AG20443 (cell line): ENCODE measurements at regions not wholly inside any gene's neighbourhood (a gene's known extent, or its start where the extent isn't known, plus 50 kb on each side); places are given as distances from the start of the nearest gene placed in this dataset.

Source experiments
- DNase-seq: peaks from one replicate; pipeline ENCODE4 v3.0.0; 2012; ENCODE audit warnings: low spot score, mixed read lengths

DNA sequence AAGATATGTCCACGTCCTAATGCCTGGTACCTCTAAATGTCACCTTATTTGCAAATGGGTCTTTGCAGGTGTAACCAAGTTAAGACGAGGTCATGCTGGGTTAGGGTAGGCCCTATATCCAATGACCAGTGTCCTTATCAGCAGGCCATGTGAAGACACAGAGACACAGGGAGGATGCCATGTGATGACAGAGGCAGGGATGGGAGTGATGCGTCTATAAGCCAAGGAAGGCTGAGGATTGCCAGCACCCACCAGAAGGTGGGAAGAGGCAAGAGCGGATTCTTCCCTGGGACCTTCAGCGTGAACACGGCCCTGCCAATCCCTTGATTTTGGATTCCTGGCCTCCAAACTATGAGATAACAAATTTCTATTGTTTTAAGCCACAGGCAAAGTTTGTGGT is 123.4 kb upstream of the CXCL14 start:
- DNase-seq: no peak

DNA sequence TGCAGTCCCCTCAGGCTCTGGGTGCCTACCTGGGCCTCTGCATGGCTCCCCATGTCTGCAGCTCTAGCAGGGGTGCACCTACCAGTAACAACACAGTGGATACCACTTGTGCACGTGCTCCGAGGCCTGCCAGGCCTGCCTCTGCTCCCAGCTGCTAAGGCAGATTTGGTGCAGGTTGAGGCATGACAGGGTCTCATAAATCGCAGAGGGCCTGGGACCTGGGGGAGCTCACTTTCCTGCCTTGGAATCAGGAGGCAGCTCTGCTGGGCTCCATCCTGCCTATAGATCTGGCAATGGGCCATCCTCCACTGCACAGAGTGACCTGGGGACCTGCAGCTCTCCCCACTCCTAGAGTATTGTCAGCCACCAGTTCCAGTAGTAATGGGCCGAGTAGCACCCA is 121.9 kb upstream of the CXCL14 start:
- no peak for DNase-seq

DNA sequence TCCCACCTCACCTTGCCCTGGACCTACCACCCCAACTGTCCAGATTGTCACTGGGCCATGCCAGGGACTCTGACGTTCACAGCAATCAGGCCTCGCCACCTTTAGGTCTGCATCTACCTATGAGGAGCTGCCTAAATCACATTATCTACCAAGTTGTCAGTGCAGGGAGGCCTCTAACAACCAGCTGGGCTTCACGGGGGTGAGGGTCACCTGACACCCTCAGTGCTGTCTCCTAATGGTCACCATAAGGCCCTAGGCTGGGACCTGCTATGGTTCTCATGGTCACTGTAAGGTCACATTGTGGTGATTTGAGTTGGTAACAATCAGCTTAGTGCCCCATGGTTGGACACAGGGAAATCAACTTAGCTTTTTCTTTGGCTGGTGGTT is 119.2 kb upstream of the CXCL14 start:
- no peak for DNase-seq

DNA sequence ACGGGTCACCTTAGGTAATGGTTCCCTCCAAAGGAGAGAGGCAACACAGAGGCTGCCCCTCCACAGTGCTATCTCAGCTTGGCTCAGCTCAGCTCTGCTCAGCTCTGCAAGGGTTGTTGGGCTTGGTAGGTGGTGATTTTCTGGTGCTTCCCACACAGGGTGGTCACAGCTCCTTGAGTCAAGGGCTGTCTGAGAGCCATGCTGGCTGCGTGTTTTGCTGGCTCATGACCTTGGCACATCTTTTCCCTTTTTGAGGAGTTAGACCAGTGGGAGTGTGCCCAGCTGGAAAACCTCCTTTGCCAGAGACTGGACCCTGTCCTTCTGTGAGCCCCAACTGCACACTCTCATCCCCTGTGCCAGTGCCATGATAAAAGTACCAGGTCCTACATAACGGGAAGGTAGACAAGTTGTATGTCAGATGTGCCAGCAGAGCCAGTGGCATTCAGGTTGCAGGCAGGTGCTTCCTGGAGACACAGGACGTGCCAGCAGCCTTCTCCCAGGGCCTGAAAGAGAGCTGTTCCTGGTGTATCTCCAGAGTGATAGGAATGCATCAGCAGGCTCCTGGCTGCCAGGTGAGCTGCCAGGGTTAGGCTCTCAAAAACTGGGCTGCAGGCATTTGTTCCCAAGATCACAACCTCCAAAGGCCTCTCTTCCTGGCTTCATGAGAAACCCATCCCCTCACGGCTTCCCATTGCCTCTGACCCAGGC is 118.6 kb upstream of the CXCL14 start:
- no peak for DNase-seq

DNA sequence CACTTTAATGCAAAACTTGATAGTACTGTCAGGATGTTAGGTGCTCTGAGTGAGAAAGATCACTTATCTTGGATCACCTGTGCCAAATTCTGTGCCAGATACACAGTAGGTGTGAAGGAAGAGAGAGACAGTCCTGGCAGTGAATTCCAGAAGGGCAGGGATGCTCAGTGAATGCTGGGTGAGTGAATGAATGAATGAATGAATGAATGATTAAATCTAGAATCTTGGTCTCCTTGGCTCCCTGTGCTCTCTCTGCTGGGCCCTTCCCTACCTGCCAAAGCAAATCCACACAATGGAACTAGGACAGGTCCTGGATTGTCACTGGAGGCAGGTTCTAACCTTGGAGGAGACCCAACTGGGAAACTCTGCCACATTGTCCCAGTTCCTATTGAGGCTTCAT is 117.5 kb upstream of the CXCL14 start:
- DNase-seq: no peak

DNA sequence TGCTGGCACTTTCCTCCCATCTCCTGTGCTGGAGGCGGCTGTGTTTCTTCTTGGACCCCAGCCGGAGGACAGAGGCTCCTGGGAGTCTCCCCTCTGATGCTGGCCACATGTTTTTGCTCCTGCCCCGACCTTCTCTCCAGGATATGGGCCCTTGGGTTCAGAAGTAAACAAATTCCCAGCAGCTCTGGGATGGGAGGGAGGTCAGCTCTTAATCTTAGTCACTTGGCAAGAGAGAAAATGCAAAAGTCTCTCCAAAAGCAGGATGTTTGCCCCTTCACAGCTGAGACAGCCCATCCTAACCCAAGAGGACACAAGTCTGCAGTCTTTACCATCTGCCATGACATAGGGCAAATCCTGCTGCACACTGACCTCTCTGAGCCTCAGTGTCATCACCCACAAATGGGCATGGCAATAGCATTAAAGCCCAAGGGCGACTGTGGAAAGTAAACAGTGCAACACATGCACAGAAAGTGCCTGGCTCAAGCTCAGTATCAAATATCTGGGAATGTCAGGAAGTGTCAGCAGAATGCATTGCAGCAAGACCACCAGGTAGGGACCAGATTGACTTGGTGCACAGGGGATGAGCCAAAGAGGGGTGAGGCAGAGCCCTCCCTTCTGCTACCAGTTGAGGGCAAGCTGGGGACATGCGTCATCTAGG is 117.0 kb upstream of the CXCL14 start:
- DNase-seq: no peak

DNA sequence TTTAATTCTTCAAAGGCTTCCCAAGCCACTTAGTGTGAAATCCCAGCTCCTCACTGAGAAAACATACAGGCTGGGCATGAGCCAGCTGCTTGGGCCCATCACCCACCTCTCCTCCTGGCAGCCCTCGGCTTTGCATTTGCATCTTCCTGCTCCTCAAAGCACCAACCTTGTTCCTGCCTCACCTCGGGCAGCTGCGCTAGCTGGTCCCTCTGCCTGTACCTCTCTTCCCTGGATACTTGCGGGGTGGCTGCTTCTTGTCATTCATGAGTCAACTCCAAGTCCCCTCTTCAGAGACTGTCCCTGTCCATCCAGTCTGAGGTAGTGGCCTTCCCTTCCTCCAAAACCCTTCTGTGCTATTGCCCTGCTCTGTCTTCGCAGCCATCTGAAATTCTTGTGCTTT is 116.1 kb upstream of the CXCL14 start:
- DNase-seq: no peak

DNA sequence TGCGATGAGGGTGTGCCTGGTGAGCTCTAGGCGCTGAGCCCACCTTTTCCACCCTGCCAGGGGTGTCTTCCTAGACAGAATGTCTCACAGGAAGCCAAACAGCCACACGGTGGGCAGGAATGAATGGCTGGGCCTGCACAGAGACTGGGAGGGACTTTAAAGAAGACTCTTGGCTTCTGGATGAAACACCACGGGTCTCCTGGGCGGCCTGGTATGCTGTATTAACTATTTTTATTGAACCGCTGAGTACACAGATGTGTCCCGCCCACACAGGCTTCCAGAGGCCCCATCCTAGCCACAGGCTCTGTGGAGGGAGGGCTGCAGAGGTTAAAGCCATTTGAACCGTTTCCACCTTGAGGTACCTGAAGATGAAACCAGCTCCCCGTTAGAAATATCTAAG is 115.2 kb upstream of the CXCL14 start:
- DNase-seq: no peak

DNA sequence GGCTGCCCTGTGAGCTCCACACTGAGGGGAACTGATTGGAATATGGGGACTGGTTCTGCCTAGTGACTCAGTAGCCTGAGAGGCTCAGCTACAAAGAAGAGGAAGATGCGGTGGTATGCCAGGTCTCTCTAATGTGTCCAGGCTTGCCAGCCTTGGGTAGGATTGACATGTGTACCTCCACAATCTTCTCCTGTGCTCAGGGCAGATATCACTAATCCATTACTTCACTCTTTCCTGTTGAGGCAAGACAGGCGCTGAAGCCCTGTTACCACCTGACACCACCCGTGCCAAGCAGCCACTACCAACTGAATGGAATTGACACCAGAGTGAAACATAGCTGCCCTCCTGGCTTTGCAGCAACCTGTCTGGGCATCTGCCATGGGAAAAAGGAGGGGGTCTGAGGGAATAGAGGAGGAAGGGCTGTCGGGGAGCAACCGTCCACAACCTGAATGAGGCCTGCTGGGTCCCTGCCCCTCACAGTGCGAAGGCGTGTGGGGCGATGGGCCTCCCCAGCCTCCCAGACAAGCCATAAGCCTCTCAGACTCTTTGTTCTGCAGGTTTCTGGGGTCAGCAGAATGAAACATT is 114.7 kb upstream of the CXCL14 start:
- no peak for DNase-seq

DNA sequence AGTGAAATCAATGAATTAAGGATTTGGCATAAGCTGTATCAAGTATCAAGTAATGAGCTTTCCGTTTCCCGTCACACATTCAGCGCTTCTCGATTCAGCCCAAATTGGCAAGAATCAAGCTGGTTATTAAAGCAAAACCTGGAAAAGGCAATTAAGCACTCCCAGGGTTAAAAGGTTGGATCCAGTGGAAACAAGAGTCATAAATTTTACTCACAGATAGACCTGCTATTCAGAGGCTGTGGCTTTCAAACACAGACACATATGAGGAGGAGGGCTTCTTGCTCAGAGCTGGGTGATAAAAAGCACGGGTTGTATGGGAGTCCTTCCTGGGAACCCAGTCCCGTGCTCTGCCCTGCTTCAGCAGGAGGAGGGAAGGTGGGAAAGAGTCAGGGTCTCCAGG is 112.3 kb upstream of the CXCL14 start:
- DNase-seq: no peak

DNA sequence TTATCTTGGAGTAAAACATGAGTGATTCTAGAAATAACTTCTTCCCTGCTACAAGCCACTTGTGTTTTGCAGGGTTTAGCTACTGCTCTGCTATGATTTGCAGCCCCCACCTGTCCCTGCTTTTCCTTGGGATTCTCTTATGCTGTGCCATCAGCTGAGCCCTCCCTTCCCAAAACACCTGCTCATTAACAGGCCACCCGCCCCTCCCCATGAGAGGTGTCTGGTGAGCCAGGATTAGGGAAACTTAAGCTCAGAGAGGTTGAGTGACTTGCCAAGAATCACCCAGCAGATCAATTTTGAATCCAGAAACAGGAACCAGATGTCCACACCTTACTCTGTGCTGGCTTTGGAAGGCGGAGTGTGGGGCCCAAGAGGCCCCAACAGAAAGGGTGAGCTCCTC is 111.7 kb upstream of the CXCL14 start:
- no peak for DNase-seq

DNA sequence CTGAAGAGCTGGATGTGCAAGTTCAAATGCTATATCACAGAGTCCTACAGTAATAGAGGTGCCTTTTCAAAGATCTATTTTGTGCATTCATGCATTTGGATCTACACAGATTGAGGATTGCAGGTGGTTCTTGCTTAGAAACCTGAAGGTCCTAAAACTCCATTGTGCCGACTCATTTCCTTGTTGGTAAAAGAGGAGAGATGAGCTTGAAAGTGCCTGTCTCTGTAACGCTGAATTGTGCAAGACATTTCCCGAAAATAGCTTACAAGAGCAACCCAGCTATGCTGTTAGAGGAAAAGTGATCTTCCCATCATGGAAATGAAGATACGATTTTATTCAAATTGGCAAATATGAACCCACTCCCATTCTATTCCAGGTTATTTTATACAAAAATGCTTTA is 110.7 kb upstream of the CXCL14 start:
- no peak for DNase-seq

DNA sequence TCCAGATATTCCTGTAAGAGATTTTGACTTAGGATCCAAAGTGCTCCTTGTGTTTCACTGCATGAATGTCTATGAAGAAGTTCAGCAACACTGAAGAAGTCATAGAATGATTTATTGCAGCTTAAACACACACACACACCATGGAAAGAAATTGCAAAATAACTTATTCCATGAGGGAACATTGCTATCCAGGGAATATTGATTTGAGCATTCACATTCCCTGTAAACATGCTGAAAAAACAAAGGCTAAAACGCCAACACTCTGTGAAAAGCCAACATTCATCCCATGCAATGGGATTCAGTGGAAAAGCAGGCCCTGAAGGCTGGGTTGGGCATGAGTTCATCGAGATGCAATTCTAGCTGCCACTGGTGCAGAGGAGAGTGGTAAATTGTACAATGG is 109.6 kb upstream of the CXCL14 start:
- no peak for DNase-seq

DNA sequence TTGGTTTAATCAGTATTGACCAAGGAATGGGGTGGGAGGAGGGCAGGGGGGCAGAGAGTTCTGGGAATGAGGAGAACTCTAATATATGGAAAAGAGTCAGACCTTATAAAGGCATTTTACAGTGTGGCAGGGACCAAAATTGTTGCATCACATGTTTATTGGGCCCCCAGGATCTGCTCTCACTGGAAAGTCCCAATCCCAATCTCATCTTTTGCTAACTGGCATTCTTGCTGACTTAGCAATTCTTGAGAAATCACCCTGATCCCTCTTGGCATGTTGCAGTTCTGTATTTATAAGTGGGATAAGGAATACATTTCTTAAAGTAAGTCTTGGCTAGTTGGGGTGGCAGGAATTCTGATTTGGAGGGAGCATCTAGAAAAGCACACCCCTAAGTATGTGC is 104.4 kb upstream of the CXCL14 start:
- no peak for DNase-seq

DNA sequence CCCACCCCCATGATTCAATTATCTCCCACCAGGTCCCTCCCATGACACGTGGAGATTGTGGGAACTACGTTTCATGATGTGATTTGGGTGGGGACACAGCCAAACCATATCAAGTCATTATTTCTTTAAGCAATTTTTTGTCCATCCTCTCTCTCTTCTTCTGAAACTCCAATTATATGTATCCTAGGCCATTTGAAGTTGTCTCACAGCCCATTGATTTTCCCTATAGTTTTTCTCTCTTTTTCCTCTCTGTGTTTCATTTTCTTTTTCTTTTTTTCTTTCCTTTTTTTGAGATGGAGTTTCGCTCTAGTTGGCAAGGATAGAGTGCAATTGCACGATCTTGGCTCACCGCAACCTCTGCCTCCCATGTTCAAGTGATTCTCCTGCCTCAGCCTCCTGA is 101.9 kb upstream of the CXCL14 start:
- DNase-seq: no peak

DNA sequence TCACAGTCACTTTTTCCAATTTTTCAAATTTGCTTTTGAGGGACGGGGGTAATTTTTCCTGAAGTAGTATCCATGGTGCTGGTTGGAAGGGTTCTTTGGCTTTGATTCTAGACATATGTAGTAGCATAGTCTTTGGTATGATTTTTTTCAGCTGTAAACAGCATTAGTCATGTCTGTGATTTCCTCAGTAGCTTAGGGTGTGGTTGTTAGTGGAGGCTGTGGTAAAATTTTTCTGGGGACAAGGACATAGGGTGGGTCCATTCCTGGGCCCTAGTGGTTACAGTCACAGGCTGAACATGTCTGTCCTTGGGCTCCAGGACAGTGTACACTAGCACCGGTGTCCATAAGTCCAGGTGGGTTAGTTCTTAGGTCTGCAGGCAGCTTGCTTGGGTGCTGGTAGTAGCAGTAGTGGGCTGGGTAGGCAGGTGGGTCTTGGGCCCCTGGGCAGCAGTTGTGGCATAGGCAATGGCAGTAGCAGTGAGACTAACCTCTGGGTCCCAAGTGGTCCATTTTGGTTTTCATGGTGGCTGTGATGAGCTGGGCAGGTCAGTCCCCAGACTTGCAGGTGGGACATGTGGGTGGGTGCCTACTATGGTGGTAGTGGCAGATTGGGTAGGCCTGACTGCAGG is 100.0 kb upstream of the CXCL14 start:
- DNase-seq: no peak

DNA sequence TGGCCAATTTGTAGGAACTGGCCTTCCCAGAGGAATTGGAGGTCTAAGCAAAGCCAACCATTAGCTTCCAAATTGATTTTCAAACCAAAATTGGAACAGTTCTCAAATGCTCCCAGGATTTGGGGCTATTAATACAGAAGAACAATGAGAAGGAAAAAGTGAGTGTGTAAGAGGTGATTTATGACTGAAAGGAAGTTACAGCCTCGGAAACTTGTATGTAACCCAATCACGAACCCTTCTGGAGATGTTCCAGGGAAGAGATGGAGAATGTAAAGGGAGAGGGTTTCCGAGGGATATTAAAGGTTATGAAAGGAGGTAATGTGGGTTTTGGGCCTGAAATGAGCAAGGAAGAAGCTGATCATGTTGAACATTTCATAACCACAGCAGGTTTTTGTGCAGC is 93.2 kb upstream of the CXCL14 start:
- DNase-seq: no peak

DNA sequence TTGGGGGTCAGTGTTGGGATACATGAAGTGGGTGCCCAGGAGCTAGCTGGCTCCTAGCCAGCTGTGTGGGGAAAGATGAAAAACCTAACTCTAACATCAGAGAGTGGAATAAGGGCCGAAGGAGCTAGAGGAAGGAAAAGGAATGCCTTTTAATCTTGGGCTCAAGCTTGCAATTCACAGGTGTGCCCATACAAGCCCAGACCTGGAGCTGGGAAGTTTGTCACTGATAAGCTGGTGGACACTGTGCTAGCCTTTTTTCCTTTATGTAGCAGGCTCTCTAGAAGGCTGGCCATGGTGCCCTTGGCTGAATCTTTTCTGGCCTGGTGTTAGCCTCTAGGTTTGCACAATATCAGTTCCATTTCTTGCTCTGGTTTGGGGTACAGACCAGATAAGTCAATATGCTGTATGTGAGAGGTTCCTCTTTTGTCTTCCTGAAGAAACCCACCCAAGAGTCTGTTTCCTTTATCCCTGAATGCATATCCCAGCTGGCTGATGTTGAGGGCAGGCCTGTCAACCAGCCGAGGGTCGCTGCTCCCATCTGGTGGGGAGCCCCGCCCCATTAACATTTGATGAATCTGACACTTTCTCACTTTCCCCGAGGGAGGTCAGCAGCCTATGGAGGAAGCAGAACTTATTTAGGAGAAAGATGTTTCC is 92.4 kb upstream of the CXCL14 start:
- DNase-seq: no peak

DNA sequence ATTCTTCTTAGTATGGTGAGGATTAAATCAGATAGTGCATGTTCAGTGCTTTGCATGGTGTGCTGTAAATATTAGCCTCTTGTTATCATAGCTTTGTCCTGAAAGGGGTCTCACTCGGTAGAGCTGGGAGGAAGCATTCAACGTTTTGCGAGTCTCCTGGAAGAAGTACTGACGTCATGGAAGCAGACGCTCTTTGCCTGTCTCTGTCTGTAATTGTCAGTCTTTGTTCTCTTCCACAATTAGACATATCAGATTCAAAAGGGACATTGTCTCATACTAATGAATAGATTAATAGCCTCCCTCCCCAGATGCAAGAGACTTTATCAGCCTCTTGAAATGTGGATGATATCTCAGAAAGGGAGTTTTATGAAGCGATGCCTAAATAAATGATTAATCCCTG is 91.8 kb upstream of the CXCL14 start:
- DNase-seq: no peak

DNA sequence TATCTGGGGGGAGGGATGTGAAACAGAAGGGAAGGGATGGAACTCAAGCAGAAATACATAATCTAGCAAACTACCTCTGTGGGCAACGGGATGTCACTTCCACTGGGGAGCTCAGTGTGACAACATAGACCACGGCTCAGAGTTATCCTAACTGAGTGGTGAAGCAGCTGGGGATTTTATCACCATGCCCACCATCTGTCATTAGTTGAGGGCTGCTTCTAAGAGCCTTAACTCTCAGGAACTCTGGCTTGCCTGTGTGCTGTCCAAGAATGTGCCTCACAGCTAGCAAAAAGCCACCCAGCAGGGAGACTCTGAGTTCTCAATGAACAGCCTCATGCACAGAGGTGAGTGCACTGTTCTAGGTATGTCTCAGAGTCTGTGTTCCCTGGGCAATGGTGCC is 90.6 kb upstream of the CXCL14 start:
- no peak for DNase-seq

DNA sequence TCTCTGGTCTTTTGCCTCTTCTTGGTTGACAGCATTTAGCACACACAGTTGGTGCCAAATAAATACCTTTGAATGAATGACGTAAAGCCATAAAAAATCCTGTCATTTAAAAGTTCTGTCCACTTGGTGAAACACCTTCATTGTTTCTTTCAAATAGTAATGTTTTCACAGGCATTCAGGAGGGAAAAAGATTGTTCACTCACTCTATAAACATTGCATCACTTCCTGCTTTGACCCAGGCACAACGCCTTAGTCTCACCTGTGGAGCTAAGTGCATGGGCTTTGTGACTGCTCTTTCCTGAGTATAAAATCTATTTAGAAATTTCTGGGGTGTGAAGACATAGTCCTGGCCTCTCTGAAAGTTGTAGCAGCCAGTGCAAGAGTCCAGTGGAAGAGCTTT is 88.9 kb upstream of the CXCL14 start:
- DNase-seq: no peak

DNA sequence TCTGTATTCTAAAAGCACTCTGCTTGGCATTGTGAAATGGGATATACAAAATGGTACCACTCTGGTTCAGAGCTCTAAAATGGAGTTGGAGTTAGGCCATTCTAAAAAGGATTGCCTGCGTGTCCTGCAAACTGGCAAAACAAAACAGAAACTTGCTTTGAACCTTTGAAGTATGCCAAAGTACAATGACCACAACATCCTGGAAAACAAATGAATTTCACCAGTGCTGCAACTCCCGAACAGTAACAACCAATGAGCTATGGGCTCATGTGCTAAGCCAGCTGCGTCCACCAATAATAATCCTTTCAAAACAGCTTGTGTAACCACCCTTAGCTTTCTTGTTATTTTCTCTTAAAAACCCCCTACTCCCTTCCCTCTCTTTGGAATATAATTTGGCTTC is 88.4 kb upstream of the CXCL14 start:
- no peak for DNase-seq

DNA sequence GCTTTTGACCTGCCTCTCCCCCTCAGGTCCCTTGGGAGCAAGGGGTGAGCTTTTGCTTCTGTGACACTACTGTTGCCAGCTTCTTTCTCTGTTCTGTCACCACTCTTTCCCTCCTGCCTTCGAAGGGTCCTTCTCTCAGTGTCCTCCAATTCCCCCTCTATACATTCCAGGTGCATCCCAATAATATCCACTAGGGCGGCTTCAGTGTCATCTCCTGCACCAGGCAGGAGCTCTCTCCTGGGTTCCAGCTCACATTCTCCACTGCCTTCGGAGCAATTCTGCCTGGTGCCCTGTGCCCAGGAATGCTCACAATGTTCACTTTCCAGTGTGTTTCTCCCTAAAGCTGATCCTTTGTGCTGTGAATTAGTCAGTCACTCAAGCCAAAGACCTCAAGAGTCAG is 83.9 kb upstream of the CXCL14 start:
- DNase-seq: no peak
